Ovary (tissue), 7 donors: ENCODE measurements at regions not wholly inside any gene's neighbourhood (a gene's known extent, or its start where the extent isn't known, plus 50 kb on each side); places are given as distances from the start of the nearest gene placed in this dataset.

ENCODE experiments used
- DNase-seq, 5 donors: peaks; one replicate each; pipeline ENCODE4 v3.0.0-alpha.2; 2019 to 2020
- H3K27ac ChIP-seq, 2 donors: fragments of 200-600 bp; one replicate each; pipeline versions ENCODE4 v1.5.1 to v1.8.0; 2019 to 2022
- H3K27me3 ChIP-seq: fragments of 200-600 bp; one replicate; pipeline ENCODE4 v1.8.0; 2022
- H3K36me3 ChIP-seq: fragments of 200-600 bp; sonication (generic); one replicate; pipeline ENCODE4 v1.5.1; 2019
- H3K4me1 ChIP-seq: one replicate; pipeline ENCODE4 v1.8.1; 2013; ENCODE audit warnings: mild to moderate bottlenecking, moderate library complexity; ENCODE audit not compliant: insufficient read depth
- H3K4me3 ChIP-seq: fragments of 200-600 bp; sonication (generic); one replicate; pipeline ENCODE4 v1.5.1; 2017
- H3K9me3 ChIP-seq, 2 donors: fragments of 200-600 bp in 1 of 2; sonication (generic) in 1 of 2; one replicate each; pipeline versions ENCODE4 v1.5.1 to v1.8.1; 2013 to 2019; ENCODE audit warnings: mild to moderate bottlenecking in 1 of 2, moderate library complexity in 1 of 2
- CTCF ChIP-seq, 3 donors: fragments of 450-650 bp in 2 of 3; fragments of 200-600 bp in 1 of 3; IDR thresholded peaks; one replicate each; pipeline versions ENCODE4 v1.5.1 to v1.8.0; 2016 to 2022; ENCODE audit warnings: antibody characterized with exemption in 3 of 3, mild to moderate bottlenecking in 1 of 3
- EP300 ChIP-seq: sonication (generic); formaldehyde crosslinking; IDR thresholded peaks from one replicate; pipeline ENCODE4 v1.6.1; 2017; ENCODE audit warnings: antibody characterized with exemption
- POLR2A ChIP-seq: fragments of 450-650 bp; IDR thresholded peaks from one replicate; pipeline ENCODE4 v1.6.1; 2017; ENCODE audit warnings: antibody characterized with exemption, mild to moderate bottlenecking, moderate library complexity
- WGBS, 3 donors: extraction: QIAGEN DNeasy Blood & Tissue Kit in 1 of 3; methylation state at CpG; one replicate each; pipeline versions ENCODE4 v1.1.5 to v1.1.7; 2013 to 2017; 5-methylcytosine and 5-hydroxymethylcytosine counted together
- intact Hi-C, 4 donors: fragments of 100-400 bp; cut with DNase I; formaldehyde crosslinking; loops; one replicate each; pipeline versions ENCODE4 v1.11.0 to v1.15.1; 2022 to 2023
- donor health status: DM: no; HTN: no; CAD: no; lungs with moderate emphysema.
- donor health status: DM: no; HTN: no; CAD: no.
- donor health status: Bipolar disorder and iron deficiency.
- donor health status: DM: no; HTN: no; CAD: no.
- donor health status: DM: yes; HTN: yes; CAD: no.

- Histone ChIP-seq H3K4me3 (no peak overlapping the region), H3K27me3 (no peaks in the 10 kb centered on the region), H3K36me3 (no peaks in the 10 kb centered on the region), H3K9me3 (no peaks in the 10 kb centered on the region), H3K4me1 (peaks cover 2% of the 10 kb centered on the region), H3K27ac (no peak overlapping the region)
- DNase-seq, result no peak
- WGBS, 3 donors, result 87 to 89% (median 89%) methylated on average over 4 of the region's 4 CpGs
- TF ChIP-seq EP300 (no peak), CTCF (IDR thresholded peaks at IDR 0.05) (no peak), POLR2A (no peak)
- intact Hi-C loops, result no loop called here
These were observed 271.7 kb upstream of the GBE1 start for GRCh38 chr3:82033186-82033585.

- Histone ChIP-seq H3K36me3 (no peaks in the 10 kb centered on the region), H3K27ac (no peak overlapping the region), H3K27me3 (no peaks in the 10 kb centered on the region), H3K9me3 (no peaks in the 10 kb centered on the region), H3K4me1 (peaks cover 2% of the 10 kb centered on the region), H3K4me3 (no peak overlapping the region)
- TF ChIP-seq EP300 (no peak), POLR2A (no peak)
- no peak for DNase-seq
- intact Hi-C loops, result no loop called here
These were observed 270.2 kb upstream of the GBE1 start for GRCh38 chr3:82031596-82031995.

GRCh38 chr3:82030916-82031315 is 269.5 kb upstream of the GBE1 start:
- intact Hi-C loops, result no loop called here
- Histone ChIP-seq H3K36me3 (no peaks in the 10 kb centered on the region), H3K4me3 (no peak overlapping the region)

GRCh38 chr3:82022836-82023235 is 261.4 kb upstream of the GBE1 start:
- Histone ChIP-seq H3K27ac (no peak overlapping the region), H3K4me3 (no peak overlapping the region), H3K9me3 (no peaks in the 10 kb centered on the region), H3K4me1 (peaks cover 2% of the 10 kb centered on the region), H3K36me3 (no peaks in the 10 kb centered on the region), H3K27me3 (no peaks in the 10 kb centered on the region)
- 73 to 81% (median 75%) methylated on average over 3 of the region's 3 CpGs for WGBS, 3 donors
- no peak for DNase-seq
- intact Hi-C loops, result no loop called here
- no peak for TF ChIP-seq EP300
- TF ChIP-seq POLR2A, result no peak
- no peak for TF ChIP-seq CTCF (IDR thresholded peaks at IDR 0.05)

More at GRCh38 chr3:82030916-82031315, 269.5 kb upstream of the GBE1 start:
- Histone ChIP-seq H3K4me1 (peaks cover 2% of the 10 kb centered on the region), H3K9me3 (no peaks in the 10 kb centered on the region), H3K27ac (no peak overlapping the region), H3K27me3 (no peaks in the 10 kb centered on the region)
- no peak for TF ChIP-seq CTCF (IDR thresholded peaks at IDR 0.05)
- TF ChIP-seq EP300, result no peak
- no peak for TF ChIP-seq POLR2A
- DNase-seq, result peak in 2 of 5 donors; percentile 10 to 38
- WGBS, 3 donors, result 10 to 37% (median 13%) methylated on average over 5 of the region's 5 CpGs

- DNase-seq, result no peak
- Histone ChIP-seq H3K9me3 (no peaks in the 10 kb centered on the region), H3K36me3 (no peaks in the 10 kb centered on the region), H3K4me1 (no peaks in the 10 kb centered on the region), H3K4me3 (no peak overlapping the region), H3K27ac (no peak overlapping the region), H3K27me3 (no peaks in the 10 kb centered on the region)
- 76 to 92% (median 85%) methylated on average over 3 of the region's 3 CpGs for WGBS, 3 donors
- no peak for TF ChIP-seq CTCF (IDR thresholded peaks at IDR 0.05)
- no peak for TF ChIP-seq EP300
- TF ChIP-seq POLR2A, result no peak
- intact Hi-C loops, result no loop called here
These were observed 258.8 kb upstream of the GBE1 start for GRCh38 chr3:82020282-82020681.
